Prostate gland (tissue), 2 donors: ENCODE measurements at regions not wholly inside any gene's neighbourhood (a gene's known extent, or its start where the extent isn't known, plus 50 kb on each side); places are given as distances from the start of the nearest gene placed in this dataset.
"Not testable (repeated sequence)": the region's sequence is repeated elsewhere in the genome, so short reads cannot be mapped to it uniquely, and the experiment has no call there.

Source experiments
- DNase-seq: peaks from one replicate; pipeline ENCODE4 v3.0.0-alpha.2; 2019; ENCODE audit warnings: low spot score
- H3K27ac ChIP-seq, 2 donors: fragments of 200-600 bp; sonication (generic); 2 replicates each; pipeline ENCODE4 v1.5.1; 2017 to 2019
- H3K27me3 ChIP-seq: fragments of 200-600 bp; sonication (generic); replicated peaks from 2 replicates; pipeline ENCODE4 v1.5.1; 2019; ENCODE audit not compliant: insufficient read depth
- H3K36me3 ChIP-seq, 2 donors: fragments of 200-600 bp; sonication (generic); 1 replicate in 1 of 2; 2 replicates in 1 of 2; pipeline versions ENCODE4 v1.5.1 to v1.8.1; 2017 to 2019
- H3K4me1 ChIP-seq: fragments of 200-600 bp; sonication (generic); replicated peaks from 2 replicates; pipeline ENCODE4 v1.5.1; 2019
- H3K4me3 ChIP-seq, 2 donors: fragments of 200-600 bp; sonication (generic); 2 replicates each; pipeline ENCODE4 v1.5.1; 2017 to 2019
- H3K9me3 ChIP-seq: fragments of 200-600 bp; sonication (generic); 2 replicates; pipeline ENCODE4 v1.5.1; 2017
- POLR2A ChIP-seq: fragments of 450-650 bp; IDR thresholded peaks from one replicate; pipeline ENCODE4 v1.6.1; 2016; ENCODE audit warnings: antibody characterized with exemption, mild to moderate bottlenecking
- POLR2AphosphoS5 ChIP-seq: sonication (generic); formaldehyde crosslinking; IDR thresholded peaks from one replicate; pipeline ENCODE4 v1.6.1; 2017; ENCODE audit warnings: antibody characterized with exemption
- WGBS: methylation state at CpG from one replicate; pipeline ENCODE4 v1.1.5; 2018; 5-methylcytosine and 5-hydroxymethylcytosine counted together
- intact Hi-C: fragments of 100-400 bp; cut with DNase I; formaldehyde crosslinking; loops from one replicate; pipeline ENCODE4 v1.14.2; 2022
- TF ChIP-seq, protein P1 (sequence below), 4 experiments: fragments of 200-600 bp in 2 of 4; fragments of 450-650 bp in 2 of 4; sonication (generic) in 2 of 4; IDR thresholded peaks; 1 replicate in 3 of 4; 2 replicates in 1 of 4; pipeline ENCODE4 v1.5.1; 2016 to 2019; ENCODE audit warnings: antibody characterized with exemption in 4 of 4, mild to moderate bottlenecking in 2 of 4, moderate library complexity in 2 of 4

DNA sequence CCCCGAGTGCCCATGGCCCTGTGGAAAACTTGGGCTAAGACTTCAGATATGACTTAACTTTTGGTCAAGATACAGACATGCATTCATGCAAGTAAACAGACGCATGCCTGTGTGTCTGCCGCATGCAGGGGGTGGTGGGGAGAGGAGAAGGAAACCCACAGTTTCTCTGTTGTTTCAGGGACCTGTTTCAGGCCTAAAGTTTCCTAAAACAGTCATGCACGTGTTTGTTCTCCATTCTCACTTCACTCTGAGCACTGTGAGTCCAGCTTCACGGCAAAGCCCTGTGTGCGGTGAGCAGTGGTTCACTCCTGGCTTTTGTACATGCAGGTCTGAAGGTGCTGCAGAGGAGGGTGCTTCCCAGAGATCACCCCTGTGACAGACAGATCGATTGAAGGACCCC is 158.7 kb downstream of the FOXL1 start:
- no peak overlapping the region for H3K4me3 ChIP-seq
- WGBS = 83% methylated on average over 7 of the region's 7 CpGs
- H3K9me3 ChIP-seq = no peaks in the 10 kb centered on the region
- TF ChIP-seq POLR2A (no peak), POLR2AphosphoS5 (no peak)
- TF ChIP-seq, protein P1, sequence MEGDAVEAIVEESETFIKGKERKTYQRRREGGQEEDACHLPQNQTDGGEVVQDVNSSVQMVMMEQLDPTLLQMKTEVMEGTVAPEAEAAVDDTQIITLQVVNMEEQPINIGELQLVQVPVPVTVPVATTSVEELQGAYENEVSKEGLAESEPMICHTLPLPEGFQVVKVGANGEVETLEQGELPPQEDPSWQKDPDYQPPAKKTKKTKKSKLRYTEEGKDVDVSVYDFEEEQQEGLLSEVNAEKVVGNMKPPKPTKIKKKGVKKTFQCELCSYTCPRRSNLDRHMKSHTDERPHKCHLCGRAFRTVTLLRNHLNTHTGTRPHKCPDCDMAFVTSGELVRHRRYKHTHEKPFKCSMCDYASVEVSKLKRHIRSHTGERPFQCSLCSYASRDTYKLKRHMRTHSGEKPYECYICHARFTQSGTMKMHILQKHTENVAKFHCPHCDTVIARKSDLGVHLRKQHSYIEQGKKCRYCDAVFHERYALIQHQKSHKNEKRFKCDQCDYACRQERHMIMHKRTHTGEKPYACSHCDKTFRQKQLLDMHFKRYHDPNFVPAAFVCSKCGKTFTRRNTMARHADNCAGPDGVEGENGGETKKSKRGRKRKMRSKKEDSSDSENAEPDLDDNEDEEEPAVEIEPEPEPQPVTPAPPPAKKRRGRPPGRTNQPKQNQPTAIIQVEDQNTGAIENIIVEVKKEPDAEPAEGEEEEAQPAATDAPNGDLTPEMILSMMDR (IDR thresholded peaks at IDR 0.05) = no peak
- H3K27me3 ChIP-seq = peaks cover 10% of the 10 kb centered on the region
- no peak for DNase-seq
- H3K27ac ChIP-seq = no peak overlapping the region
- H3K4me1 ChIP-seq = no peaks in the 10 kb centered on the region
- H3K36me3 ChIP-seq = no peaks in the 10 kb centered on the region
- intact Hi-C loops = no loop called here

DNA sequence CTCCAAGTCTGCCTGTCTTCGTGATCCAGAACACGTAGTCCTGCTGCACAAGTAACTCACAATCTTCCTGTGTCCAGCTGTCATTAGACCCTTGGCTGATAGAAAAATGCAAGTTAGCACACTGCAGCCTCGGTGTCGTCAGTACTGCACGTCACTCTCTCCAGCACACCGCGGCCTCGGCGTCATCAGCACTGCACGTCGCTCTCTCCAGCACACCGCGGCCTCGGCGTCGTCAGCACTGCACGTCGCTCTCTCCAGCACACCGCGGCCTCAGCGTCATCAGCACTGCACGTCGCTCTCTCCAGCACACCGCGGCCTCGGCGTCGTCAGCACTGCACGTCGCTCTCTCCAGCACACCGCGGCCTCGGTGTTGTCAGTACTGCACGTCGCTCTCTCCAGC is 160.0 kb downstream of the FOXL1 start:
- H3K4me1 ChIP-seq, H3K36me3 ChIP-seq, intact Hi-C loops, H3K4me3 ChIP-seq, H3K9me3 ChIP-seq, H3K27ac ChIP-seq, DNase-seq, H3K27me3 ChIP-seq: not testable (repeated sequence)
- WGBS = 87% methylated on average over 25 of the region's 35 CpGs

DNA sequence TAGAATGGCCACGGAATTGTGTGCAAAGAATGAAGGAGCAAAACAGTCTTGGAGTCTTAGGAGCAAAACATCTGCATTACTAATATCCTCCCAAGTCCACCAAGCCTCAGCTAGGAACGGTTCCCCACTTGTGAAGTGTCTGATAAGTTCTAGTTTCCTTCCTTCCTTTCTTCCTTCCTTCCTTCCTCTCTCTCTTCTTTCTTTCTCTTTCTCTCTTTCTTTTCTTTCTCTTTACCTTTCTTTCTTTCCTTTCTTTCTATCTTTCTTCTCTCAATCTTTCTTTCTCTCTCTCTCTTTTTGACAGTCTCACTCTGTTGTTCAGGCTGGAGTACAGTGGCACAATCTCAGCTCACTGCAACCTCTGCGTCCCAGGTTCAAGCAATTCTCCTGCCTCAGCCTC is 160.8 kb downstream of the FOXL1 start:
- intact Hi-C loops = no loop called here
- no peaks in the 10 kb centered on the region for H3K27me3 ChIP-seq
- no peaks in the 10 kb centered on the region for H3K36me3 ChIP-seq
- no peaks in the 10 kb centered on the region for H3K9me3 ChIP-seq
- no peak overlapping the region for H3K27ac ChIP-seq
- DNase-seq = no peak
- H3K4me1 ChIP-seq = no peaks in the 10 kb centered on the region
- WGBS = 89% methylated on average over 3 of the region's 3 CpGs
- TF ChIP-seq POLR2A (no peak), POLR2AphosphoS5 (no peak)
- TF ChIP-seq, protein P1 (IDR thresholded peaks at IDR 0.05) = no peak
- no peak overlapping the region for H3K4me3 ChIP-seq

DNA sequence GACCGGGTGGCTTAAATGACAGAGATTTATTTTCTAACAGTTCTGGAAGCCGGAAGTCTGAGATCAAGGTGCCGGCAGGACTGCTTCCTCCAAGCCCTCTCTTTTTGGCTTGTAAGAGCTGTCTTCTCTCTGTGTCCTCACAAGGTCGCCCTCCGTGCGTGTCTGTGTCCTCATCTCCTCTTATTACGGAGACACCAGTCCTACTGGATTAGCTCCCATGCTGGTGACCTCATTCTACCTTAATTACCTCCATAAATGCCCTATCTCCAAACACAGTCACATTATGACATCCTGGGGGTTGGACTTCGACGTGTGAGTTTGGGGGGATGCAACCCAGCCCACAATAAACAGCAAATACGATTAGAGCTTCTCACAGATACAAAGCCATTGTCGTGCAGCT is 161.5 kb downstream of the FOXL1 start:
- no peaks in the 10 kb centered on the region for H3K4me1 ChIP-seq

DNA sequence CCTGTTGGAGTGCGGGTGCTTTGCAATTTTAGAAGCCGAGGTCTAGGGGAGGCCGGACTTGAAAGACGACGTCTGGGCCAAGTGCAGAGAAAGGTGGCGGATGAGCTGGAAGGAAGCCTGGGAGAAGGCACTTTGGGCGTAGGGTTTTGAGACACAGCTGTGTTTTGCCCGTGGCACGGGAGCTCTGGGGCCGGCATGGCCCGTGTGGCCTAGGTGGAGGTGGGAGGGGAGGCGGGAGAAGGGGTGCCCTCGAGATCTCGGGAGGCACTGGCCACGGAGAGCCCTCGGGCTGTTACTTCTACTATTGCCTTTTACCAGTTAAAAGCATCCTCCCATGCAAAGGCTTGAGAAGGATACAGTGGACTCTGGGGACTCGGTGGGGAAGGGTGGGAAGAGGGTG is 161.9 kb downstream of the FOXL1 start:
- DNase-seq = no peak
- H3K27me3 ChIP-seq = no peaks in the 10 kb centered on the region
- TF ChIP-seq POLR2AphosphoS5 (no peak), POLR2A (no peak)
- TF ChIP-seq, protein P1 (IDR thresholded peaks at IDR 0.05) = no peak
- H3K9me3 ChIP-seq = no peaks in the 10 kb centered on the region
- intact Hi-C loops = no loop called here
- no peak overlapping the region for H3K4me3 ChIP-seq
- WGBS = 77% methylated on average over 17 of the region's 17 CpGs
- no peaks in the 10 kb centered on the region for H3K36me3 ChIP-seq
- no peak overlapping the region for H3K27ac ChIP-seq
- no peaks in the 10 kb centered on the region for H3K4me1 ChIP-seq

More for the DNA sequence above, 161.5 kb downstream of the FOXL1 start:
- Histone ChIP-seq H3K36me3 (no peaks in the 10 kb centered on the region), H3K27ac (no peak overlapping the region), H3K27me3 (no peaks in the 10 kb centered on the region), H3K4me3 (no peak overlapping the region), H3K9me3 (no peaks in the 10 kb centered on the region)
- no peak for DNase-seq
- no peak for TF ChIP-seq POLR2AphosphoS5
- TF ChIP-seq, protein P1 (IDR thresholded peaks at IDR 0.05) = no peak
- TF ChIP-seq POLR2A = no peak
- WGBS = 37% methylated on average over 11 of the region's 11 CpGs
- intact Hi-C loops = no loop called here
